Retinal pigment epithelial cell (primary cell): ENCODE measurements at regions not wholly inside any gene's neighbourhood (a gene's known extent, or its start where the extent isn't known, plus 50 kb on each side); places are given as distances from the start of the nearest gene placed in this dataset.

ENCODE experiments used
- DNase-seq: peaks from one replicate; pipeline ENCODE4 v3.0.0-alpha.2; 2010; ENCODE audit warnings: low read depth
- H3K4me3 ChIP-seq: 2 replicates; pipeline ENCODE4 v1.5.1; 2011; ENCODE audit warnings: mild to moderate bottlenecking, low read length, control low read depth, moderate library complexity
- TF ChIP-seq, protein P1 (sequence below): conservative IDR thresholded peaks from 2 replicates; pipeline ENCODE4 v1.5.1; 2011; ENCODE audit warnings: low read depth, low read length, control low read depth, inconsistent platforms

DNA sequence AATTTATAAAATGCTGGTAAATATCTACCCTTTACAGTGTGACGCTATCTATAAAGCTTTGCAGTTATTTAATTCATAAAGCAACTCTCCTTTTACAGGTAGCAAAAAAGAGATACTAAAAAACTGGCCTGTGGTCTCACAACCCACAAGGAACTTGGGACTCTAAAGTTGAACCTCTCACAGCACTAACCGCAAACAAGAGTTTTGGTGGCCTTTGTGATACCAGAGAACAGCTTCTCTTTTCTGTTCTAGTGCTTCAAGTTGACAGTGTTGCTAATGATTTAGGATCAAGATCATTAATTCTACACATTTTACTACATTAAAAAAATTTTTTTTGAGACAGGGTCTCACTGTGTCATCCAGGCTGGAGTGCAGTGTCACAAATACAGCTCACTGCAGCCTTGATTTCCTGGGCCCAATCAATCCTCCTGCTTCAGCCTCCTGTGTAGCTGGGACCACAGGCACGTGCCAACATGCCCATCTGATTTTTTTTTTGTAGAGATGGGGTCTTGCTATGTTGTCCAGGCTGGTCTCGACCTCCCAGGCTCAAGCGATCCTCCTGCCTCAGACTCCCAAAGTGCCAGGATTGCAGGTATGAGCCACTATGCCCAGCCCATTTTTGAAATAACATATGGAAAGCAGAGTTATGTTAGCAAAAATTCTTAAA is 56.0 kb upstream of the ST8SIA6 start:
- TF ChIP-seq, protein P1, sequence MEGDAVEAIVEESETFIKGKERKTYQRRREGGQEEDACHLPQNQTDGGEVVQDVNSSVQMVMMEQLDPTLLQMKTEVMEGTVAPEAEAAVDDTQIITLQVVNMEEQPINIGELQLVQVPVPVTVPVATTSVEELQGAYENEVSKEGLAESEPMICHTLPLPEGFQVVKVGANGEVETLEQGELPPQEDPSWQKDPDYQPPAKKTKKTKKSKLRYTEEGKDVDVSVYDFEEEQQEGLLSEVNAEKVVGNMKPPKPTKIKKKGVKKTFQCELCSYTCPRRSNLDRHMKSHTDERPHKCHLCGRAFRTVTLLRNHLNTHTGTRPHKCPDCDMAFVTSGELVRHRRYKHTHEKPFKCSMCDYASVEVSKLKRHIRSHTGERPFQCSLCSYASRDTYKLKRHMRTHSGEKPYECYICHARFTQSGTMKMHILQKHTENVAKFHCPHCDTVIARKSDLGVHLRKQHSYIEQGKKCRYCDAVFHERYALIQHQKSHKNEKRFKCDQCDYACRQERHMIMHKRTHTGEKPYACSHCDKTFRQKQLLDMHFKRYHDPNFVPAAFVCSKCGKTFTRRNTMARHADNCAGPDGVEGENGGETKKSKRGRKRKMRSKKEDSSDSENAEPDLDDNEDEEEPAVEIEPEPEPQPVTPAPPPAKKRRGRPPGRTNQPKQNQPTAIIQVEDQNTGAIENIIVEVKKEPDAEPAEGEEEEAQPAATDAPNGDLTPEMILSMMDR = no peak
- no peak overlapping the region for H3K4me3 ChIP-seq
- no peak for DNase-seq

DNA sequence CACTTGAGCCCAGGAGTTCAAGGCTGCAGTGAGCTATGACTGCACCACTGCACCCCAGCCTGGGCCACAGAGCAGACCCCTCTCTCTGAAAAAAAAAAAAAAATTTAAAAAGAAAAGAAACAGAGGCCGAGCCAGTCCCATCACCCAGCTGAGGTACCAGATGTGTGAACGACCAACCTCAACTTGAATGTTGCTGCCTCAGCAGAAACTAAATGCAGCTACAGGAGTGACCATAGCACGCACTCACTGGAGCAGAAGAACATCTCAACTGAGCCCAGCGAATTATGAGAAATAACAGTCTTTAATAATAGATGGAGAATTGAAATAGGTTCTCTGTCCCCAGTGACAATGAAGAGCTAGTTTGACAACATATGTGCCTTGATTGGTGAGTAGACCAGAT is 53.1 kb upstream of the ST8SIA6 start:
- no peak overlapping the region for H3K4me3 ChIP-seq
- TF ChIP-seq, protein P1 = no peak
- no peak for DNase-seq

DNA sequence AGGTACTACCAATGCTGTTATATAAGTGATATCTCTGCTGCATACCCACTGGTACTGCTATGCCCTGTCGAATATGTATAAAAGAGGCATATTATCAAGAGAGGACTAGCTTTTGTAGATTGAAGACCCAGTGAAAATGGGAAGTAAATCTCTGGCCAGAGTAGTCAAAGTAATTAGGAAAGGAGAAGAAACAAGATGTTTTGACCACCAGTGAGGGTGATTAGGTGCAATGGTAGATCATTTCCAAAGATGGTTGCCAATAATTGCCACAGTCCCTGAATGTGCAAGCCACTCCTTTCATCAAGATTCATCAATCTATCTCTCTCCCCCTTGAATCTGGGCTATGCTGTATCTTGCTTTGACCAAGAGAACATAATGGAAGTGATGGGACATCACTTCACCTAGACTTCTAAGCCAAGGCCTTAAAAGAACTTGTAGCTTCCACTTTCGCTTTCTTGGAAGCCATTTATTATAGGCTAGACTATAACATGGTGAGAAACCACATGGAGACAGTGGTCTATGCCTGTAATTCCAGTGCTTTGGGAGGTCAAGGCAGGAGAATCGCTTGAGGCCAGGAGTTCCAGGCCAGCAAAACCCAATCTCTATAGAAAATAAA is 52.6 kb upstream of the ST8SIA6 start:
- TF ChIP-seq, protein P1 = no peak
- DNase-seq = no peak
- H3K4me3 ChIP-seq = no peak overlapping the region

DNA sequence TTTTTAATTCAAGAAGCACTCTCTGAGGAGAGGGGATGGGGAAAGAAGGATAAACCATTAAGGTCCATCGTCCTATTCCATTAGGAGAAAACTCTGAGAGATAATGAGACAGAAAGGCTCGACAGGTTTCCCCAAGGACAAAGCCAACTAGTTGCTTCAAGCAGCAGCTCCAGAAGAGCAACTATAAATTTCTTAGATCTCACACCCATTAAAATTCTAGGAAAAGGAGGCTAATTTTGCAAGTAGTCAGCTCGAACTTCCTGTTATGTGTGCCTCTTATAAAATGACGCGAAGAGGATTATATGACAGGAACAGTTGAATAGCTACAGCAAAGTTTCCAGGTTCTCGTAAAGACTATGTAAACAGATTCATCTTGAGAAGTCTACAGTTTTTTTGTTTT is 52.0 kb upstream of the ST8SIA6 start:
- TF ChIP-seq, protein P1 = no peak
- H3K4me3 ChIP-seq = no peak overlapping the region
- DNase-seq = no peak

DNA sequence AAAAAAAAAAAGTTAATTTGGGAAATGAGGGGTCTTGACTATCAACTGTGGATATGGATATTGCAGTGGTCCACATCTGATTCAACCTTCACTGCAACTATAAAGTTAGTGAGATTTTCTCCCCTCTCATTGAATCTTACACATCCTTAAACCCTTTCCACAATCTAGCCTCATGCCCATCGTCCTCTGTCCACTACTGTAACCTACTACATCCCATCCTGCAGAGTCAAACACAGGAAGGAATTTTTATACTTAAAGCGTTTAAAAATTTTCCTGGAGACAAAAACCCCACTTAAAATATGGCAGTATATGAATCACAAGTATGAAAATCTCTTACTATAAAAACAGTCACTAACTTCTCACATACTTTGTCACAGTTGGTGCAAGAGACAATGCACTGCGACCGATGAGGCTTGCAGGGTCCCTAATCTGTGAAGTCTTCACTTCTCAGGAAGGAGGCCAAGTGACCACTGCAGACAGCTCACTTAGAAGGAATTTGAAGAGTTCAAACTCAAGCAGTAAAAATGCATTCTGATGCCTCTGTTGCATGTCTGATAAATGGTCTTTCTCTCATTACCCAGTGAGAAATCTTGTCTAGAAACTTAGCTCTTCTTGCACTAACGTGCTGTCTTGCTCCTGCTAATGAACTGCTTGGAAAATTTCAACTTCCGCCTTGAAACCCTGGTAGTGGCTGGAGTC is 50.3 kb upstream of the ST8SIA6 start:
- DNase-seq = no peak
- H3K4me3 ChIP-seq = no peak overlapping the region
- TF ChIP-seq, protein P1 = no peak
